HG03354 (cell line): ENCODE measurements at regions not wholly inside any gene's neighbourhood (a gene's known extent, or its start where the extent isn't known, plus 50 kb on each side); places are given as distances from the start of the nearest gene placed in this dataset.
"Not testable (repeated sequence)": the region's sequence is repeated elsewhere in the genome, so short reads cannot be mapped to it uniquely, and the experiment has no call there.

Experiments used
- ATAC-seq: cut with Tn5 transposase; IDR thresholded peaks from one replicate; pipeline ENCODE4 v1.9.1; 2021; ENCODE audit warnings: mild to moderate bottlenecking; ENCODE audit not compliant: unreplicated experiment, poor library complexity, severe bottlenecking

DNA sequence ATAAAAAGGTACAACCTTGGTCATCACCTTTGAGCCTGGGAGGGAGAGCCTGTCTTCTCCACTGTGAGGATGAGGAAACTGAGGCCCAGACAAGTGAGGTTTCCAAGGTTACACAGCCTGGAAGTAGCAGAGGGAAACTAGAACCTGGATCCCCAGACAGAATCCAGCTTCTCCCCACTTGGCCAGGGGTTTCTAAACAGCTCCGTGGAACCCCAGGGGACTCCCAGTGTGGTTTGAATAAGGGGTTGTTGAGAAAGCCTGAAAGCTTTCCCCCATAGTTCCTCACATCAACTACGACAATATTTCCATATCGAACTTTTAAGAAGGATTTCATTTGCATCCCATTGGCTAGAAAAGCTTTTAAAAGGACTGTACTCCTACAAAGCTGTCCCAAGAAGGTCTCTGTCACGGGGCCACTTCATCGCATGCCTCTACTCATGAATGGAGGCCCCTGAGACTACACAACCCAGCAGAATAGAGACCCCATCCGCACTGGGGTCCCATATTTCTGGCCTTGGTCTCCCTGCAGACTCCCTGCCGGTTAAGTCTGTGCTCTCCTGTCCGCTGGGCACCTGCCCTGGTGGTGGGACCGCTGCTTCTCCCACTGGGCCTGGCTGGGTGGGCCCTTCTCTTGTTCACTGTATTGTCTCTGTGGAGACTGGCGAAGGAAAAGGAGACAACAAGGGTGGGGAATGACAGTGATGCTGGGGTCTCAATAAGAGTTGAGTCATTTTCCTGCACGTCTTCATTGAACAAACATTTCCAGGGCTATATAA is 178.5 kb downstream of the SMAD6 start:
- ATAC-seq, result no peak

DNA sequence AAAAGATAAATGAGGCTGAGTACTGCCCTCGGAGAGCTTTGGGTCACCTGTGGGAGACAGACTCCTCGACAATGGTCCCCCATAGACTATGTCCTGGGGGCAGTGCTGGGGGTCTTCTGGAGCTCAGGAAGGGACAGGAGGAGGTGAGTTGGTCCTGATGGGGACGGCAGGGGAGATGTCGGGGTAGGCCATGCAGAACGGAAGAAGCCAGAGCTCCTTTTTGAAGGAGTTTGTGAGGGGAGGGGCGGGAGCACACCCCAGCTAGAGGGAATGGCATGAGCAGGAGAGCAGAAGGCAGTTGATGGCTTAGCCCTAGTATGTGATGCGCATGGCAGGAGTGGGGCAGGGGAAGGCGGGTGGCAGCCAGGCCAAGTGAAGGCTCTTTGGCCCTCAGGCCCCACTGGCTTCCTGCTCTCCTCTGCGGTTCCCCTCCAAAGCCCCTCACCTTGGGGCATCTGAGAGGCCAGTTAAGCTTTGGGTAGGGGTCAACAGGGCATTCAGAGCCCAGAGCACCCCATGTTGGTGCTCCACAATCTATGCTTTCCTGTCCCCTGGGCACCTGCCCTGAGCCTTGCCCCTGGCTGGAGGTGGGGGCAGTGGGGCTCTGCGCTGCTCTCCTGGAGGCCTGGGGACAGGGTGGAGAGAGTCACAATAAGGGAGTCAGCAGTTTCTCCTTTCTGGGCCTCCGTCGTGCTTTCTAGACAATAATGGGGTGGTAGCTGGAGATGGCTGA is 179.3 kb downstream of the SMAD6 start:
- ATAC-seq, result no peak

DNA sequence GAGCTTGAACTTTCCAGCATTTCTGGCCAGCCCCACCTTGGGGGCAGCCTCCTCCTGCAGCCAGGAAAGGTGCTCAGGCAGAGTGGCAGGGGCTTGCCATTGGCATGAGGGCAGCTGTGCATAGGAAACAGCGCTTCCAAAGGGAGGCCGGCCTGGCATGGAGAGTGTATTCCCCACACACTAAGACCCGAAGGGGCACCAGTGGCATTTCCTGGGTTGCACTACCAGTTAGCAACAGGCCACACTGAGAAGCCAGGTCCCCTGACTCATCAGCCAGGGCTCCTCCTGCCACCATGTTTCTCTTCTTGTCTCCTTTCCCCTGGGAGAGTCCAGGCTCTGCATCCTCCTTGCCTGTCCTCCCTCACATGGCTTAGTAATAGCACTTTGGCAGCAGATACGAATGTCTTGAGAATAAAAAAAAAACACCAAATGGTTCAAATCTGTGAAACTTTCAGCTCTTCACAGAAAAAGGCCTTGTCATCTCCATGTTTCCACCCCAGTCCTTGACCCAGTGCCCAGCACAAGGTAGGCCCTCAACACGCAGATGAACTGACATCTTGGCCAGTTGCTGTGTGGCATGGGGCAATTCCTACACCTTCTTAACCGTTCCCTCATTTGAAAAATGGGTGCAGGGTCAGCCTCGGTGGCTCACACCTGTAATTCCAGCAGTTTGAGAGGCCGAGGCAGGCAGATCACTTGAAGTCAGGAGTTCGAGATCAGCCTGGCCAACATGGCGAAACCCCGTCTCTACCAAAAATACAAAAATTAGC is 180.4 kb downstream of the SMAD6 start:
- no peak for ATAC-seq

DNA sequence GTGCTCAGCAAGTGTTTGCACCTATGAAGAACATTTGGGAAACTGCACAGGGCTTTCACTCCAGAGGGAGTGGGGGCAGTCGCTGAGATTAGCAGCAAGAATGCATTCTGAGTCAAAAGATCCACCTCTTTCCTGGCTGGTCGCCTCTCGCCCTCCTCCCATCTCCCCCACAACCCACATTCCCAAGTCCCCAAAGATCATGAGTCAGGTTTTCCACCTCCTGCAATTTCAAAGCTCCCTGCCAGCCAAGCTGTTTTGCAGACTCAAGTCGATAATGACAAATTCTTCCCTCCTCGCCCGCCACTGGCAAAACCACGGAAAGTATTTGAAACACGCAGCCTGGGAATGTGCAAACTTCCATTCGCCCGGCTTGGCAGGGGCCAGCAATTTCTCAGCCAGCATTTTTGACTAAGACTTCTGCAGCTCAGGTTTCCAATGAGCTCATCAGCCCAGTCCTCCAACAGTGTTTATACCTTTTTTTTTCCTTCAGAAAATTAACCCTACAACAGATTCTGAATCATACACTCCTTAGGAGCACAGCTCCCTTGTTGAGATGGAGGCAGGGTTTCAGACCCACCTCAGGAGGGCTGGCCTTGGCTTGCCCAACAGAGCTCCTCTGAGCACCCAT is 181.4 kb downstream of the SMAD6 start:
- no peak for ATAC-seq

DNA sequence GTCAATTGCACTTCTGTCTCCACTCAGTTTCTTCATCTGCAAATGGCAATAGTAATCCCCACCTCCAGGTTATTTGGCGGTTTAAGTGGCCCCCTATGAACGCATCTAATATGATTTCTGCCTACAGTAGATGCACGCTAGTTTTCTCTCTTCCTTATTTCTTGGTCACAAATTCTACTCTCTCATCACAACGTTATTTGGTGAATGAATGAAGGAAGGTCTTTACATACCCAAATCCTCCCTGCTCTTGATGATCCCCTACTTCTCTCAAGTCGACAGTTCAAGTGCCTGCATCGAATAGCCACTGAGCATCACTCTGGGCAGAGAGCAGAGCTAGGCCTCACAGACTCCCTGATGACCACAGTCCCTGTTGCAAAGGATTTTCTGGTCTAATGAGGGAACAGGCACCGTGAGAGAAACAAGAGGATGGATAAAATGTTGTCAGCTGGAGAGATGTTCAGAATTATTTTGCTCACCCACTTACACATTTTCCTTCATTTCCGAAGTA is 181.2 kb upstream of the SMAD3 start:
- no peak for ATAC-seq

DNA sequence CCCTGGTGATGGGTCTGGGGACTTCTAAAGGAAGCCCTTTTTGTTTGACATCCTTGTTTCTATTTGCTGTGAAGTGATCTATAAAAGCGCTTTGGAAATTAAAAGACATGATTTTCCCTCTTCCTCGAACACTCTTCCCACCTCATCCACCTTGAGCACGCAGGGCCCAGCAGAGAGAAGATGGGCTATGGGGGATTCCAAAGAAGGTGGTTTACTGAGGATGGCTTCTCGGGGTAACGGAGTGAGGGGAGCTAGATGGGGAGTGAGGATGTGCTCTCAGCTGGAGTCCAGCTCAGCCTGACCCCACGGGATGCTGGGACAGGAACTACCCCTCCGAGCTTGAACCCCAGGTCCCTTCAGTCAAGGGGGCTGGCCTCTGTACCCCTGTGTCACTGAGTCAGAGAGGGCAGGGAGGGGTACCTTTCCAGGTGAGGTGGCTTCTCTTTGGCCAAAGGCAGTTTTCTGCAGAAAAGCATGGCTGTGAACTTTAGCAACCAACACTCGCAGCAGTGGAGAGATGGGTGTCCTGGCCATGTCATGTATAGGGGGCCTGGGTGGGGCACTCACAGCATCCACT is 180.7 kb upstream of the SMAD3 start:
- ATAC-seq, result no peak

DNA sequence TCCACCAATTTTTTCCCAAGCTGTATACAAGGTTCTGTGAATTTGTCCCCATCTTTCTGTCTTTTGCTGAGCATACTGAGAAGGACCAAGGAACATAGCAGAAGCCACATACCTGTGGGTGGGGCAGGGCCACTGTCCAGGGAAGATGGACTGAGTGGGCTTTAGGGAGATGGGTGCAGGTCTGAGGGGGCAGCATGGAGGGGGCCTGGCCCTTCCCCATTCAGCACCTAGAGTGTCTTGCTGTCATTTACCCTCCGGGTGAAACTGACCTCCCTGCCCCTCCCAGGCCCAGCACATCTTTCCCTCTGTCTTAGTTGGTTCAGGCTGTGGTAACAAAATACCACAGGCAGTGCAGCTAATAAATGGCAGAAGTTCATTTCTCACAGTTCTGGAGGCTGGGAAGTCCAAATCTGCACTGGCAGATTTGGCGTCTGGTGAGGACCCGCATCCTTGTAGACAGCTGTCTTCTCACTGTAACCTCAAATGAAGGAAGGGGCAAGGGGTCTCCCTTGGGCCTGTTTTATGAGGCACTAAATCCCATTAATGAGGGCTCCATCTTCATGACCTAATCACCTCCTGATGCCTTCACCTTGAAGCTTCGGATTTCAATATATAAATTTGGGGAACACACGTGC is 180.0 kb upstream of the SMAD3 start:
- ATAC-seq, result no peak

DNA sequence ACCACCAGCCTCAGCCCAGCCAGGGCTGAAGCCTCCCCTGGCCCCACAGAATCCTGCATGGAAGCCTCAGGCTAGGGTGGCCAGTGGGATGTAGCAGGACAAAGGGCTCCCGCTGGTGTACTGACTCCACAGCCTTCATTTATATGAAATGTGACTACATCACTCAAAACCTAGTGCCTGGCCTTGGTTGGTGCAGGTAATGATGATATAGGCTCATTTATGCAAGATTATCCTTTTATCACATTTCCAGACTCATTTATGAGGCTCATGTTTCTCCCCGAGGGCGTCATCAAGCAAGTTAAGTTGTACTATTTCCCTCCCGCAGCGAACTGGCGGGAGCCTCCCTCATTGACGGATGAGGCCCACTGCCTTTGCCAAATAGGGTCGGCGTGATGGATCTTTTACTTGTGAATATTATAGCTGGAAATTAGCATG is 179.1 kb upstream of the SMAD3 start:
- no peak for ATAC-seq

DNA sequence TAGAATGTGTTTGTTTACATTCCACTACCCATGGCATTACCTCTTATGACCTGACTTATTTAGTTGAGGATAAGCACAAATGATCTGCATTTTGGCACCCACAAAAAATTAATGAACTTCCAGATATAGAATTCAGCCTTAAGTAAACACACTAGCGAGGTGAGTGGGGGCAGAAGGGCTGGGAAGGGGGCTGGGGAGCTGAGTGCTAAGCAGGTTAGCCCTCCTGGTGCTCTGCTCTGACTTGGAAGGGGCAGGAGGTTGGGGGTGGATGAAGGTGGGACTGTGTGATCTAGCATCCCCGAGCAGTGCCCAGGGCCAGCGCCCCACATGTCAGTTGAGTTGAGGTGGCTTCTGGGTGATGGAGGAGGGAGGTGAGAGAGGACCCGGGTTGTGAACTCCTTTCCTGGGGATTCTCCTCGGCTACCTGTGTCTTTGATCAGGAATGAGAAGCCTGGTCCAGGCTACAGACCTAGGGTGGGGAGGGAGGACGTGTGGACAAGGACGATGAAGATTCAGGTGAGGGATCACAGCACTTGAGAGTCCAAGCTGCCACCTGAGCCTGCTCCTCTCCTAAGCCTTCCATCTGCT is 178.6 kb upstream of the SMAD3 start:
- no peak for ATAC-seq

DNA sequence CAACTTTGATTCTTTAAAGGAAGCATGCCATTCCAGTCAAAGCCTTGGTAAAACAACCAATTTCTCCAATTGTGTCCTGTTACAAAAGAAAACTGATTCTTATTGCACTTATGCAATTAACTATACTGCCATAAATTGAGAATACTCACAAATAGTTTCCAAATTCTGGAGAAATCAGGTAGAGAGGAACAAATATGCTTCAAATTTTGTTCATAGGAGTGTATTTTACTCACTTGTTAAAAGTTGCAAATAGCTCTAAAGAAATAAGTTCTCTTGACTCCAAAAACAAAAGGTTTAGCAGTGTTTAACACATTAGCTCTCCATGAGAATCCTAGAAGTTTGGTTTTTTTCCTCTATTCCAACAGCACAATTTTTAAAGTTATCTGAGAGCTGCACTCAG is 176.1 kb upstream of the SMAD3 start:
- not testable (repeated sequence) for ATAC-seq

DNA sequence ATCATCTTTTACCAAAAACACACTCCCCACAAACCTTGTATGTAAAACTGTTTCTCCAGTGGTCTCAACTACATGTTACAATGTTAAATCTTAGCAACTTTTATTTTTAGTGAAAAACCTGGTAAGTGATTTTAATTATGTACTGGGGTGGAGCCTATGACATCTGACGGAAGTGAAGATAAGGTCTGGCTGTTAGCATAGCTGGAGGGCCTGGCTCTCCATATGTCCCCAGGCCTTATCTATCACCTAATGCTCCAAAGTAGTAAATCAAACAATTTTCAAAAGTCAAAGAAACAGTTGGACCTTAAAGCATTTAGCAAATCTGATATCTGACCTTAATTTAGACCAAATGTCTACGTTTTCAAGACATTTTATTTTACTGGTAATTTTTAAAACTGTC is 173.6 kb upstream of the SMAD3 start:
- no peak for ATAC-seq

DNA sequence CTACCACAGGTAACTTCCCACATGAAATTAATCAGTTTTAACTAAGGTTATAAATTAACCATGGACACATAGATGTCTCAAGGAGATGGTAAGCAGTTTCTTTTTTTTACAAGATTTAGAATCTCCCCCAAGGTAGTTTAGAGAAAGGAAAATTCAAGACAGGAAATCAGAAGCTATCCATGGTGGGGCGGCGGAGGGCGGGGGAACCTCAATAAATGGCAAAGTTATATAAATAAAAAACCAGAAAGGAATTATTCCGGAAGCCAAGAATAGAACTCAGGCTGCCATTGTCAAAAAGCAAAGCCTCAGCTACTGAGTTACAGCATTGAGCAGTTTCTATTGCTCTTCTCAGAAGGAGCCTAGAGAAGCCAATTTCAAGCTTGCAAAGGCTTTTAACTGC is 172.1 kb upstream of the SMAD3 start:
- no peak for ATAC-seq

DNA sequence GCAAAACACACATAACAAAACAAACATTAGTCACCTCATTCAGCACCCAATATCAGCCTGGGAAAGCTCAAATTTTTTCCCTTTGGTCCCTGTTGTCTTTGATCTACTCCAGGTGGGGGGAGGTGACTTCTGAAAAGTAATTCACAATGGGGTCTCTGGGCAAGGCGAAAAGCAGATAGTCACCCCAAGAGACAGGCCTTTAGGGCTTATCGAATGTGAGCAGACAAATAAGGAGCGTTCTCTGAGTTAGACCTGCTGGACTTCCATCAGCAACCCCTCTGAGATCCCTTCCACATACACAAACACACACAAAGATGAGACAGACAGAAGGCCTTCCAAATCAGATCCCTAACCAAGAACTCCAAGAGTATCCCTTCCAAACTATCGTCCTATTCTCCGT is 171.0 kb upstream of the SMAD3 start:
- no peak for ATAC-seq

DNA sequence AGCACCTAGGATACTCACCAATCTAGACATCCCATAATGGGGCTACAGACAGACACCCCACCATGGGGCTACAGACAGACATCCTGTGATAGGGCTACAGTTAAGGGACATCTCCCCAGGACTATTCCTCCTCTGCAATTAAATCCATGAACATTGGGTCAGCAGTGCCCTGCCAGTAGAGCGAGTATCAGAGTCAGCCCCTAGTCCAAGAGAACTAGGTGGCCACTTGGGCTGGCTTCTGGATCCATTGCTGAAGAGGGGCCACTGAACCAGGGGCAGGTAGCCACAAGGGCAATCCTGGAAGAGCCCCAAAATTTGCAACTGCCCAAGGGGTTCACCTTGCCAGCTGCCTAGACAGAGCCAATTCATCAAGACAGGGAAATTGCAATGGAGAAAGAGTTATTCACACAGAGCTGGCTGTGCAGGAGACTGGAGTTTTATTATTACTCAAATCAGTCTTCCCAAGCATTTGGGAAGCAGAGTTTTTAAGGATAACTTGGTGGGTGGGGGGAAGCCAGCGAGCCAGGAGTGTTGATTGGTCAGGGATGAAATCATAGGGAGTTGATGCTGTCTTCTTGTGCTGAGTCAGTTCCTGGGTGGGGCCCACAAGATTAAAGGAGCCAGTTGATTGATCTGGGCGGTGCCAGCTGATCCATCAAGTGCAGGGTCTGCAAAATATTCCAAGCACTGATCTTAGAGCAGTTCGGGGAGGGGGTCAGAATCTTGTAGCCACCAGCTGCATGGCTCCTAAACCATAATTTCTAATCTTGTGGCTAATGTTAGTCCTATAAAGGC is 170.2 kb upstream of the SMAD3 start:
- ATAC-seq, result no peak

DNA sequence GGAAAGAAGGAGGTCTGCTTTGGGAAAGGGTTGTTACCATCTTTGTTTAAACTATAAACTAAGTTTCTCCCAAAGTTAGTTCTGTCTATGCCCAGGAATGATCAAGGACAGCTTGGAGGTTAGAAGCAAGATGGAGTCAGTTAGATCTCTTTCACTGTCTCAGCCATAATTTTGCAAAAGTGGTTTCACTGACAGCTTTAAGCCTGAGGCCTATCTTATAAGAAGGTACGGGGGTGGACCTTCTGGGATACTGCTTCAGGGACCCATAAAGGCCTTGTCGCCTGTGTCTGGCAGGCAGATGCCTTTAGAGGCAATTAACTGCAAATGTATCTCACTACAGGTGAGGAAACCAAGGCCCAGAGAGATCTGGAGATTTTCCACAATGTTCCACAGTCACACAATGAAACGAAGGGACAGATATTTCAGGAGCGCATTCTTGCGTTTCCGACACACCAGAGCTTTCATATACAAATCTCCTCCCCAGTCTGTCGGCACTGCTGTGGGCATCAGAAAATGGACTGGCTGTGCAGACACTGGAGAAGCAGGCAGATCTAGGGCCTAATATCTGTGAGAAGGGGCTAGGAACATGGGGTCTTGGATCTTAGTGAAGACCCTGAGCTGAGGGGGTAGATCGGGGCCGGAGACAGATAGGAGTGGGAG is 169.5 kb upstream of the SMAD3 start:
- no peak for ATAC-seq

DNA sequence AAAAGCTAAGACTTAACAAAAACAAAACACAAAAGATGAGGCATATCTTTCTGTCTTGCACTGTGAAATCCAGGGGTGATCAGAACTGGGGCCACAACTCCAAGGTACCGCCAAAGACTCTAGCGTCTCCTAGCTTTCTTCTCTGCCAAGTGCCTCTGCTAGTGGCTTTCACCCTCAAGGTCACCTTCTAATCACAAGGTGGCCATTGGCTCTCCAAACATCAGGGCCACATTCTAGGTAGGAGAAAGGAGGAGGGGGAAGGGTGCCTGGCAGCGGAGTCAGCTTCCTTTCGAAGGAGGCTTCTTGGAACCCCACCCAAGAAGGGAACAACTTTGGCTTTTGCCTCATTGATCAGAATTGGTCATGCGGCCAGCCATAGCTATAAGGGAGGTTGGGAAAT is 168.8 kb upstream of the SMAD3 start:
- no peak for ATAC-seq

DNA sequence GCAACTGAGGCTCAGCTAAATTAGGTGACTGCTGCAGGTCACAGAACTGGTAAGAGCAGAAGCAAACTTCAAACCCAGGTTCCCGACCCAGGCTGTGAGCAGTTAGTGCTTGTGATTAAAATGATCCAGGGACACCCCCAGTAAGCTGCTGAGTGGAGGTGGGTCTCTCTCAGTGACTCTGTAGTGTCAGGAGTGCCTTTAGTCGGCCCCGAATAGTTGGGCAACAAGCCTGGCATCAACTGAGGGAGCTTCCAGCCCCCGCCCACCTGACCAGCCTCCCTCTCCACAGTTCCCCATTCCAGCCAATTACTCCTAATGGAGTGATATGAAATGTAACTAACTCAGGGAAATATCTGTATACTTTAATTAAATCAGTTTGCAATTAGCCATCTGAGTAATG is 168.0 kb upstream of the SMAD3 start:
- no peak for ATAC-seq

DNA sequence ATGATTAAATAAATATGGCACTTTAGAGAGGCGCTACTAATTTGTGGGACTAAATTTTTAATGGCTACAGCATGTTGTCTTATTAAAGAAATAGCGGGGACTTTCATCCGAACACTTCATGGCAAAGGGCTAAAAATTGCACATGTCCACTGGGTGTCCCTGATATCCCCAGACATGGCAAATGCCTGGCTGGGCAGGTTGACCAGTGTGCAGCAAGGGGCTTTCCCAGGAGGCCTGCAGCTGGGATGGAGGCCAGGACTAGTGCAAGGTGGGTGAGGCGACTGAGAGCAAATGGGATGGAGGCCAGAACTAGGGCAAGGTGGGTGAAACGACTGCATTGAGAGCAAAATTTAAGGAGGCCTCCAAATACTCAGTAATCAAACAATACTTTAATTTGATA is 167.4 kb upstream of the SMAD3 start:
- no peak for ATAC-seq
